M059J (cell line): ENCODE measurements at regions not wholly inside any gene's neighbourhood (a gene's known extent, or its start where the extent isn't known, plus 50 kb on each side); places are given as distances from the start of the nearest gene placed in this dataset.
"Not testable (repeated sequence)": the region's sequence is repeated elsewhere in the genome, so short reads cannot be mapped to it uniquely, and the experiment has no call there.

Experiments used
- DNase-seq: peaks from one replicate; pipeline ENCODE4 v3.0.0-alpha.2; 2012; ENCODE audit warnings: low read depth

GRCh38 chr7:140283472-140283871 lies 106.7 kb upstream of the KDM7A start:
- DNase-seq: no peak

- no peak for DNase-seq
These were observed 105.2 kb upstream of the KDM7A start for GRCh38 chr7:140281960-140282359.

GRCh38 chr7:140281255-140281654 lies 104.5 kb upstream of the KDM7A start:
- no peak for DNase-seq

GRCh38 chr7:140276001-140276400 lies 99.2 kb upstream of the KDM7A start:
- DNase-seq: no peak

- no peak for DNase-seq
These were observed 98.5 kb upstream of the KDM7A start for GRCh38 chr7:140275069-140275965.

GRCh38 chr7:140273417-140273816 lies 96.6 kb upstream of the KDM7A start:
- DNase-seq: no peak

GRCh38 chr7:140271643-140271968 lies 94.8 kb upstream of the KDM7A start:
- DNase-seq: not testable (repeated sequence)

GRCh38 chr7:140269004-140269638 lies 92.3 kb upstream of the KDM7A start:
- no peak for DNase-seq

GRCh38 chr7:140267381-140268226 lies 90.8 kb upstream of the KDM7A start:
- DNase-seq: no peak

- DNase-seq: no peak
These were observed 86.5 kb upstream of the KDM7A start for GRCh38 chr7:140263277-140263676.

GRCh38 chr7:140262242-140262903 lies 85.6 kb upstream of the KDM7A start:
- no peak for DNase-seq

GRCh38 chr7:140261522-140261921 lies 84.7 kb upstream of the KDM7A start:
- no peak for DNase-seq

- DNase-seq: no peak
These were observed 84.3 kb upstream of the KDM7A start for GRCh38 chr7:140261105-140261486.

GRCh38 chr7:140260352-140261104 lies 83.7 kb upstream of the KDM7A start:
- DNase-seq: no peak

- DNase-seq: not testable (repeated sequence)
These were observed 80.5 kb upstream of the KDM7A start for GRCh38 chr7:140257278-140257677.

- DNase-seq: not testable (repeated sequence)
These were observed 78.2 kb upstream of the KDM7A start for GRCh38 chr7:140254976-140255375.

- DNase-seq: no peak
These were observed 72.4 kb upstream of the KDM7A start for GRCh38 chr7:140249036-140249806.

- no peak for DNase-seq
These were observed 70.8 kb upstream of the KDM7A start for GRCh38 chr7:140247559-140247958.

GRCh38 chr7:140245611-140246105 lies 68.9 kb upstream of the KDM7A start:
- no peak for DNase-seq
